Skeletal muscle satellite cell (primary cell): ENCODE measurements at regions not wholly inside any gene's neighbourhood (a gene's known extent, or its start where the extent isn't known, plus 50 kb on each side); places are given as distances from the start of the nearest gene placed in this dataset.

ENCODE experiments used
- H3K27me3 ChIP-seq: 2 replicates; pipeline ENCODE4 v1.7.0; 2013; ENCODE audit warnings: low read length; ENCODE audit not compliant: control insufficient read depth, insufficient read depth
- H3K36me3 ChIP-seq: 2 replicates; pipeline ENCODE4 v1.7.0; 2013; ENCODE audit warnings: mild to moderate bottlenecking, control low read depth, low read length; ENCODE audit not compliant: insufficient read depth
- H3K4me1 ChIP-seq: 2 replicates; pipeline ENCODE4 v1.7.0; 2013; ENCODE audit warnings: low read length; ENCODE audit not compliant: control insufficient read depth, insufficient read depth
- H3K4me2 ChIP-seq: 2 replicates; pipeline ENCODE4 v1.7.0; 2013; ENCODE audit warnings: mild to moderate bottlenecking, low read length
- H3K4me3 ChIP-seq: 2 replicates; pipeline ENCODE4 v1.7.0; 2013; ENCODE audit warnings: low read length
- H3K9ac ChIP-seq: 2 replicates; pipeline ENCODE4 v1.7.0; 2013; ENCODE audit warnings: mild to moderate bottlenecking, low read depth, low read length, moderate library complexity
- H3K9me3 ChIP-seq: replicated peaks from 2 replicates; pipeline ENCODE4 v1.7.0; 2013; ENCODE audit warnings: mild to moderate bottlenecking, control low read depth, low read length

- Histone ChIP-seq H3K9ac (no peak overlapping the region), H3K9me3 (no peaks in the 10 kb centered on the region)
These were observed 111.4 kb upstream of the ATXN1 start for GRCh38 chr6:16872543-16873235.

GRCh38 chr6:16871047-16871446, 109.8 kb upstream of the ATXN1 start:
- H3K4me1 ChIP-seq, result no peaks in the 10 kb centered on the region
- no peaks in the 10 kb centered on the region for H3K36me3 ChIP-seq
- H3K4me2 ChIP-seq, result no peak overlapping the region
- H3K9me3 ChIP-seq, result no peaks in the 10 kb centered on the region
- no peak overlapping the region for H3K4me3 ChIP-seq
- H3K9ac ChIP-seq, result no peak overlapping the region
- H3K27me3 ChIP-seq, result peaks cover 29% of the 10 kb centered on the region

More at GRCh38 chr6:16872543-16873235, 111.4 kb upstream of the ATXN1 start:
- no peaks in the 10 kb centered on the region for H3K4me1 ChIP-seq
- H3K36me3 ChIP-seq, result no peaks in the 10 kb centered on the region
- no peak overlapping the region for H3K4me3 ChIP-seq
- H3K27me3 ChIP-seq, result peaks cover 29% of the 10 kb centered on the region
- no peak overlapping the region for H3K4me2 ChIP-seq

DNA sequence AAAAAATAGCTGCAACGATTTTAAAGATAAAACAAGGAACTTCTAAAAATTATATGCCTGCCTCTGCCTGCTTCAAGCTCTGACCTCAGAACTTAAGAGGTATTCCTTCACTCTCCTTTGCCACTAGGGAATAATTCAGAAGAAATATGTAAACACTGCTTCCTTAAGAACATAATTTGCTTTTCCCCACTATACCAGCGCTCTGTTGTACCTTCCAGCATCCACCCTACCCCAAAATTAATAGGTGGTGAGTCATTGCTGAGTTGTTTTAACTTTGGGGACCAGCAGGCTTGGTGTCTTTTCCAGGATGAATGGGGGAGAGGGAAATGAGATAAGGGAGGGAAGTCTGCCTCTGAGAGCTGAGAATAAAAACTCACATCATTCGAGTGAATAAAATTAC, 107.7 kb upstream of the ATXN1 start:
- Histone ChIP-seq H3K9ac (no peak overlapping the region), H3K4me1 (no peaks in the 10 kb centered on the region), H3K9me3 (no peaks in the 10 kb centered on the region), H3K4me2 (no peak overlapping the region), H3K36me3 (no peaks in the 10 kb centered on the region), H3K27me3 (peaks cover 35% of the 10 kb centered on the region), H3K4me3 (no peak overlapping the region)

GRCh38 chr6:16857969-16858592, 96.8 kb upstream of the ATXN1 start:
- Histone ChIP-seq H3K36me3 (no peaks in the 10 kb centered on the region), H3K9ac (no peak overlapping the region), H3K27me3 (peaks cover 3% of the 10 kb centered on the region), H3K4me3 (no peak overlapping the region), H3K4me1 (no peaks in the 10 kb centered on the region), H3K4me2 (no peak overlapping the region), H3K9me3 (no peaks in the 10 kb centered on the region)

- H3K9ac ChIP-seq, result no peak overlapping the region
- H3K4me1 ChIP-seq, result peaks cover 2% of the 10 kb centered on the region
- no peak overlapping the region for H3K4me2 ChIP-seq
- H3K9me3 ChIP-seq, result no peaks in the 10 kb centered on the region
- H3K36me3 ChIP-seq, result no peaks in the 10 kb centered on the region
- H3K4me3 ChIP-seq, result no peak overlapping the region
- no peaks in the 10 kb centered on the region for H3K27me3 ChIP-seq
These were observed 94.2 kb upstream of the ATXN1 start for GRCh38 chr6:16855460-16855859.

- no peaks in the 10 kb centered on the region for H3K9me3 ChIP-seq
- no peak overlapping the region for H3K4me2 ChIP-seq
- H3K36me3 ChIP-seq, result no peaks in the 10 kb centered on the region
- H3K9ac ChIP-seq, result no peak overlapping the region
- no peak overlapping the region for H3K4me3 ChIP-seq
- H3K27me3 ChIP-seq, result no peaks in the 10 kb centered on the region
- peaks cover 6% of the 10 kb centered on the region for H3K4me1 ChIP-seq
These were observed 93.7 kb upstream of the ATXN1 start for GRCh38 chr6:16854986-16855385.

GRCh38 chr6:16852671-16853070, 91.4 kb upstream of the ATXN1 start:
- peaks cover 19% of the 10 kb centered on the region for H3K4me1 ChIP-seq

DNA sequence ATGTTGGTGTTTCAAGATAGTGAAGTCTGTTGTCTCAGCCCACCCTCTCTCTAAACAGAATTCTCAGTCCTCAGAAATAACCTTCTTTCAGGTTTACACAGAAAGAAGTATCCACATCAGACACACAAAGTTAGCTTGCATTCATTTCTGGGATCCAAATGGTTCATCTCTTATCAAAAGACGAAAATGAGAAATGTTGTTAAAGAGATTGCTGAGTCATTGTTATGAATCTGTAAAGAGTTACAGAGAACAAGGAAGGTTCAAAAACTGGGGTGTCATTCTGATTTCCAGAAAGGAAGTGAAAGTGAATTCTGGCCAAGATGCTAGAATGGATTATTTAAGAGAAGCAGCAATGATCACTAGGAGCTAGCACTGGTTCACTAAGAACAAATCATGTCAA, 90.5 kb upstream of the ATXN1 start:
- H3K4me1 ChIP-seq, result peaks cover 19% of the 10 kb centered on the region
- H3K9me3 ChIP-seq, result no peaks in the 10 kb centered on the region
- no peaks in the 10 kb centered on the region for H3K27me3 ChIP-seq
- H3K4me2 ChIP-seq, result no peak overlapping the region
- H3K4me3 ChIP-seq, result no peak overlapping the region
- H3K36me3 ChIP-seq, result no peaks in the 10 kb centered on the region
- no peak overlapping the region for H3K9ac ChIP-seq

More at GRCh38 chr6:16852671-16853070, 91.4 kb upstream of the ATXN1 start:
- Histone ChIP-seq H3K36me3 (no peaks in the 10 kb centered on the region), H3K9ac (no peak overlapping the region), H3K4me2 (no peak overlapping the region), H3K4me3 (no peak overlapping the region), H3K9me3 (no peaks in the 10 kb centered on the region), H3K27me3 (no peaks in the 10 kb centered on the region)

DNA sequence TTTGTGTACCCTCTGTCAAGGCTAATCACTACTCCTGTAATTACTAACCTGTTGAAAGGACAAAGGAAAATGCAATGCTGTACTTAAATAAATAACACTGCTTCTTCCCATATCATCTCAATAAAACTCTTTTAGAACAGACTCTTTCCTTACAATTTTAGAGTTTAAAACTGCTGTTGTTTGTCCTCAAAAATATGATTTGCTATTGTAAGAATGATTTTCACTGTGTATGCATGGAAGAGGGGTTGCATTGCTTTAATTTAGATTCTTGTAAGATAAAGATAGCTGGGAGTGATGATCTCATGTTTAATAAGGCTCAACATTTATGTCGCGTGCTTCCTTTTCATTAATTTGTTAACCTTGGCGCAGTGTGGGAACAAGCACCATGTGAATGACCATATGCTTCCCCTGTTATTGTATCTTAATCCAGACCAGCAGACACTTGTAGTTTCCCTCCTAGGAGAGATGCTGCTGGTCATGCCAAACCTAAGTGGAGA, 89.8 kb upstream of the ATXN1 start:
- H3K9me3 ChIP-seq, result no peaks in the 10 kb centered on the region
- H3K36me3 ChIP-seq, result no peaks in the 10 kb centered on the region
- H3K9ac ChIP-seq, result no peak overlapping the region
- H3K27me3 ChIP-seq, result no peaks in the 10 kb centered on the region
- H3K4me2 ChIP-seq, result no peak overlapping the region
- no peak overlapping the region for H3K4me3 ChIP-seq
- H3K4me1 ChIP-seq, result peaks cover 19% of the 10 kb centered on the region

DNA sequence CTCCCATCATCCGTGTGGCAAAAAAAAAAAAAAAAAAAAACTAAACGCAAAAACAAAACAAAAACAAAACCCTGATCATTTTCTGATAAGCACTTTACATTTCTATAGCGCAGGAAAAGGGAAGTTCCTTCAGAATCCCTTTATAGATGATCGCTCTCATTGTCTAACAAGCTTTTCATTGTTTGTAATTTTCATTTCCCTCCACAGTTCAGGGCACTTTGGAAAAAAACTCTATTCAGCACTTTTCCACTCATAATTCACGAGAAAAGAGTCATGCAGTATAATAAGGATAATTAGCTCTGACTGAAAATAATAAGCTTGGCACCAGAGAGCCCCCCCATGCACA, 89.4 kb upstream of the ATXN1 start:
- Histone ChIP-seq H3K4me2 (no peak overlapping the region), H3K9me3 (no peaks in the 10 kb centered on the region), H3K9ac (no peak overlapping the region), H3K27me3 (no peaks in the 10 kb centered on the region), H3K36me3 (no peaks in the 10 kb centered on the region), H3K4me3 (no peak overlapping the region), H3K4me1 (peaks cover 19% of the 10 kb centered on the region)

GRCh38 chr6:16849988-16850680, 88.9 kb upstream of the ATXN1 start:
- H3K9me3 ChIP-seq, result no peaks in the 10 kb centered on the region
- peaks cover 19% of the 10 kb centered on the region for H3K4me1 ChIP-seq
- H3K4me3 ChIP-seq, result peak overlapping the region; percentile 44
- H3K27me3 ChIP-seq, result no peaks in the 10 kb centered on the region
- peak overlapping the region; percentile 41 for H3K9ac ChIP-seq
- H3K4me2 ChIP-seq, result peak overlapping the region; percentile 72
- H3K36me3 ChIP-seq, result no peaks in the 10 kb centered on the region
